CD14-positive monocyte (primary cell): ENCODE measurements at regions not wholly inside any gene's neighbourhood (a gene's known extent, or its start where the extent isn't known, plus 50 kb on each side); places are given as distances from the start of the nearest gene placed in this dataset.

Experiments
- DNase-seq, 3 donors: peaks; one replicate each; pipeline ENCODE4 v3.0.0-alpha.2; 2011 to 2022
- H2AFZ ChIP-seq: 2 replicates; pipeline ENCODE4 v1.6.0; 2012; ENCODE audit warnings: mild to moderate bottlenecking, low read depth, low read length, inconsistent platforms; ENCODE audit not compliant: insufficient read depth, poor library complexity, severe bottlenecking
- H3K27ac ChIP-seq, 2 donors: 1 replicate in 1 of 2; 2 replicates in 1 of 2; pipeline ENCODE4 v1.5.1; 2012 to 2013; ENCODE audit warnings: low read length in 2 of 2, control low read depth in 1 of 2, inconsistent platforms in 1 of 2, low read depth in 1 of 2, mild to moderate bottlenecking in 1 of 2
- H3K27me3 ChIP-seq, 2 donors: one replicate each; pipeline versions ENCODE4 v1.6.0 to v1.6.1; 2011 to 2013; ENCODE audit warnings: low read length in 2 of 2; ENCODE audit not compliant: control insufficient read depth in 2 of 2, insufficient read depth in 2 of 2
- H3K36me3 ChIP-seq, 2 donors: replicated peaks in 1 of 2; 1 replicate in 1 of 2; 2 replicates in 1 of 2; pipeline versions ENCODE4 v1.5.1 to v1.6.1; 2012 to 2013; ENCODE audit warnings: low read length in 2 of 2, control low read depth in 1 of 2, inconsistent platforms in 1 of 2, mild to moderate bottlenecking in 1 of 2; ENCODE audit not compliant: insufficient read depth in 2 of 2, control insufficient read depth in 1 of 2
- H3K4me1 ChIP-seq, 2 donors: 1 replicate in 1 of 2; 2 replicates in 1 of 2; pipeline versions ENCODE4 v1.5.1 to v1.6.1; 2012 to 2013; ENCODE audit warnings: low read length in 2 of 2, control low read depth in 1 of 2, inconsistent platforms in 1 of 2, mild to moderate bottlenecking in 1 of 2, moderate library complexity in 1 of 2; ENCODE audit not compliant: insufficient read depth in 2 of 2, control insufficient read depth in 1 of 2
- H3K4me2 ChIP-seq: replicated peaks from 2 replicates; pipeline ENCODE3; 2012; ENCODE audit warnings: low read length, moderate library complexity, mild to moderate bottlenecking; ENCODE audit not compliant: poor library complexity, severe bottlenecking; ENCODE audit errors: extremely low read depth
- H3K4me3 ChIP-seq, 3 experiments: fragments of 200-600 bp in 1 of 3; sonication (generic) in 1 of 3; replicated peaks in 1 of 3; 1 replicate in 2 of 3; 2 replicates in 1 of 3; pipeline ENCODE4 v1.5.1; 2011 to 2013; ENCODE audit warnings: low read length in 3 of 3, mild to moderate bottlenecking in 3 of 3, control low read depth in 2 of 3, low read depth in 2 of 3, inconsistent platforms in 1 of 3, moderate library complexity in 1 of 3
- H3K79me2 ChIP-seq: 2 replicates; pipeline ENCODE4 v1.6.0; 2012; ENCODE audit warnings: mild to moderate bottlenecking, control low read depth, inconsistent platforms, low read length, moderate library complexity; ENCODE audit not compliant: insufficient read depth
- H3K9ac ChIP-seq: 2 replicates; pipeline ENCODE4 v1.6.0; 2017; ENCODE audit warnings: low read length, mild to moderate bottlenecking; ENCODE audit not compliant: insufficient read depth, poor library complexity, severe bottlenecking
- H3K9me3 ChIP-seq, 2 donors: replicated peaks in 1 of 2; 1 replicate in 1 of 2; 2 replicates in 1 of 2; pipeline versions ENCODE4 v1.5.1 to v1.6.1; 2012 to 2013; ENCODE audit warnings: low read length in 2 of 2, control low read depth in 1 of 2; ENCODE audit not compliant: control insufficient read depth in 1 of 2, insufficient read depth in 1 of 2
- H4K20me1 ChIP-seq: 2 replicates; pipeline ENCODE4 v1.6.0; 2012; ENCODE audit warnings: mild to moderate bottlenecking, low read length, control low read depth, moderate library complexity; ENCODE audit not compliant: insufficient read depth
- H3K27ac Mint-ChIP-seq, 7 donors: one replicate each; pipeline ENCODE4 v1.8.0; 2020; ENCODE audit warnings: mild to moderate bottlenecking in 7 of 7, mixed read lengths in 7 of 7, moderate library complexity in 6 of 7, inconsistent platforms in 2 of 7
- H3K27me3 Mint-ChIP-seq, 3 donors: one replicate each; pipeline ENCODE4 v1.8.0; 2021 to 2022; ENCODE audit warnings: low read depth in 3 of 3, mild to moderate bottlenecking in 3 of 3, mixed read lengths in 3 of 3, moderate library complexity in 3 of 3, inconsistent platforms in 1 of 3
- H3K36me3 Mint-ChIP-seq, 2 donors: one replicate each; pipeline ENCODE4 v1.8.0; 2020; ENCODE audit warnings: mixed read lengths in 2 of 2, inconsistent platforms in 1 of 2, mild to moderate bottlenecking in 1 of 2
- H3K4me1 Mint-ChIP-seq: one replicate; pipeline ENCODE4 v1.8.0; 2020; ENCODE audit warnings: mild to moderate bottlenecking, mixed read lengths
- H3K4me3 Mint-ChIP-seq, 2 donors: one replicate each; pipeline ENCODE4 v1.8.0; 2020; ENCODE audit warnings: mild to moderate bottlenecking in 2 of 2, mixed read lengths in 2 of 2, moderate library complexity in 1 of 2
- H3K9me3 Mint-ChIP-seq, 7 donors: one replicate each; pipeline ENCODE4 v1.8.0; 2020 to 2022; ENCODE audit warnings: mixed read lengths in 7 of 7, mild to moderate bottlenecking in 6 of 7, moderate library complexity in 6 of 7, inconsistent platforms in 2 of 7
- CTCF ChIP-seq: fragments of 200-600 bp; IDR thresholded peaks from one replicate; pipeline ENCODE4 v1.8.0; 2022; ENCODE audit warnings: antibody characterized with exemption, mild to moderate bottlenecking
- WGBS: methylation state at CpG from one replicate; pipeline ENCODE4 v1.1.5; 2013; ENCODE audit warnings: missing lambda C conversion rate; ENCODE audit not compliant: insufficient coverage; 5-methylcytosine and 5-hydroxymethylcytosine counted together
- intact Hi-C, 2 donors: fragments of 100-400 bp; cut with micrococcal nuclease; formaldehyde crosslinking; loops; one replicate each; pipeline versions ENCODE4 v1.15.0 to v1.15.1; 2023

GRCh38 chr6:102344769-102345168 is 951.3 kb downstream of the GRIK2 start:
- Histone ChIP-seq H3K27me3 (no peaks in the 10 kb centered on the region), H3K36me3 (no peaks in the 10 kb centered on the region), H4K20me1 (no peaks in the 10 kb centered on the region), H3K27ac (no peak overlapping the region), H3K4me1 (no peaks in the 10 kb centered on the region), H3K9me3 (no peaks in the 10 kb centered on the region), H3K4me3 (no peak overlapping the region), H3K4me2 (no peak overlapping the region), H3K79me2 (no peaks in the 10 kb centered on the region), H2AFZ (no peak overlapping the region), H3K9ac (no peak overlapping the region)
- no peak for TF ChIP-seq CTCF
- 80% methylated on average over 1 of the region's 2 CpGs for WGBS
- Mint-ChIP-seq H3K4me1 (no peaks in the 10 kb centered on the region), H3K9me3 (peaks cover 0 to 4% (median 0%) of the 10 kb centered on the region in 7 donors), H3K27ac (no peak overlapping the region), H3K36me3 (no peaks in the 10 kb centered on the region), H3K4me3 (no peak overlapping the region), H3K27me3 (peaks cover 0 to 1% (median 0%) of the 10 kb centered on the region in 3 donors)
- intact Hi-C loops, result no loop called here
- DNase-seq, result no peak

- Mint-ChIP-seq H3K9me3 (no peaks in the 10 kb centered on the region), H3K36me3 (no peaks in the 10 kb centered on the region), H3K4me3 (no peak overlapping the region), H3K4me1 (no peaks in the 10 kb centered on the region), H3K27ac (no peak overlapping the region), H3K27me3 (peaks cover 0 to 1% (median 0%) of the 10 kb centered on the region in 3 donors)
- H4K20me1 ChIP-seq, result no peaks in the 10 kb centered on the region
- intact Hi-C loops, result no loop called here
- TF ChIP-seq CTCF, result no peak
- WGBS, result 86% methylated on average over 1 of the region's 4 CpGs
- no peak overlapping the region for H3K9ac ChIP-seq
- no peaks in the 10 kb centered on the region for H3K79me2 ChIP-seq
- no peak overlapping the region for H3K4me2 ChIP-seq
- no peak overlapping the region for H3K4me3 ChIP-seq
- H3K9me3 ChIP-seq, result no peaks in the 10 kb centered on the region
- H2AFZ ChIP-seq, result no peak overlapping the region
- H3K27ac ChIP-seq, result no peak overlapping the region
- DNase-seq, result no peak
- no peaks in the 10 kb centered on the region for H3K36me3 ChIP-seq
- H3K27me3 ChIP-seq, result no peaks in the 10 kb centered on the region
- no peaks in the 10 kb centered on the region for H3K4me1 ChIP-seq
Observed at GRCh38 chr6:102340311-102340710, 946.8 kb downstream of the GRIK2 start.
